ENCODE measurements at regions not wholly inside any gene's neighbourhood (a gene's known extent, or its start where the extent isn't known, plus 50 kb on each side); places are given as distances from the start of the nearest gene placed in this dataset.

- TF ChIP-seq CTCF (conservative IDR thresholded peaks at IDR 0.05; ENCODE audit: low read depth, low read length), result no peak
- TF ChIP-seq EZH2 (IDR thresholded peaks at IDR 0.05; ENCODE audit: low read length, unreplicated experiment), result no peak
Observed at GRCh38 chr20:50263831-50264230, 73.2 kb downstream of the CEBPB start.
